H9 (cell line): ENCODE measurements at regions not wholly inside any gene's neighbourhood (a gene's known extent, or its start where the extent isn't known, plus 50 kb on each side); places are given as distances from the start of the nearest gene placed in this dataset.

Experiments used
- DNase-seq: peaks from one replicate; pipeline ENCODE4 v3.0.0-alpha.2; 2017
- H2AFZ ChIP-seq: one replicate; pipeline ENCODE4 v1.6.1; 2013; ENCODE audit warnings: mild to moderate bottlenecking, low read length, control low read depth, moderate library complexity
- H2AK5ac ChIP-seq: 2 replicates; pipeline ENCODE4 v1.6.1; 2013; ENCODE audit warnings: low read length, control low read depth, mixed read lengths; ENCODE audit not compliant: insufficient read length
- H2BK120ac ChIP-seq: one replicate; pipeline ENCODE4 v1.6.1; 2013; ENCODE audit warnings: low read depth, mild to moderate bottlenecking, low read length, control low read depth, inconsistent platforms; ENCODE audit not compliant: poor library complexity, severe bottlenecking
- H2BK12ac ChIP-seq: 2 replicates; pipeline ENCODE4 v1.6.1; 2013; ENCODE audit warnings: low read length, control low read depth, mixed read lengths, low read depth; ENCODE audit not compliant: insufficient read length
- H2BK15ac ChIP-seq: 2 replicates; pipeline ENCODE4 v1.6.1; 2013; ENCODE audit warnings: low read depth, low read length, control low read depth
- H2BK20ac ChIP-seq: one replicate; pipeline ENCODE4 v1.6.1; 2013; ENCODE audit warnings: low read depth, mild to moderate bottlenecking, low read length, control low read depth, inconsistent platforms; ENCODE audit not compliant: poor library complexity, severe bottlenecking
- H2BK5ac ChIP-seq: 2 replicates; pipeline ENCODE4 v1.6.1; 2013; ENCODE audit warnings: low read length, control low read depth, mixed read lengths; ENCODE audit not compliant: insufficient read length
- H3K14ac ChIP-seq: 2 replicates; pipeline ENCODE4 v1.6.1; 2013; ENCODE audit warnings: low read length, control low read depth; ENCODE audit not compliant: insufficient read depth
- H3K18ac ChIP-seq: 2 replicates; pipeline ENCODE4 v1.6.1; 2013; ENCODE audit warnings: low read depth, mild to moderate bottlenecking, mixed read lengths, low read length, control low read depth; ENCODE audit not compliant: insufficient read length
- H3K23ac ChIP-seq: 2 replicates; pipeline ENCODE4 v1.6.1; 2013; ENCODE audit warnings: low read length, control low read depth, mixed read lengths, low read depth; ENCODE audit not compliant: insufficient read length
- H3K23me2 ChIP-seq: 2 replicates; pipeline ENCODE4 v1.6.1; 2013; ENCODE audit warnings: low read depth, mild to moderate bottlenecking, mixed read lengths, low read length, control low read depth; ENCODE audit not compliant: insufficient read length, poor library complexity, severe bottlenecking
- H3K27ac ChIP-seq: 2 replicates; pipeline ENCODE4 v1.5.1; 2013; ENCODE audit warnings: low read length, control low read depth, mixed read lengths, low read depth; ENCODE audit not compliant: insufficient read length
- H3K27me3 ChIP-seq: 2 replicates; pipeline ENCODE4 v1.6.1; 2013; ENCODE audit warnings: low read length, control low read depth, inconsistent platforms; ENCODE audit not compliant: insufficient read depth
- H3K4ac ChIP-seq: 2 replicates; pipeline ENCODE4 v1.6.1; 2013; ENCODE audit warnings: low read depth, mild to moderate bottlenecking, control low read depth, inconsistent platforms, low read length, moderate library complexity
- H3K4me1 ChIP-seq: 2 replicates; pipeline ENCODE4 v1.6.1; 2013; ENCODE audit warnings: low read length, control low read depth, inconsistent platforms; ENCODE audit not compliant: insufficient read depth
- H3K4me2 ChIP-seq: 2 replicates; pipeline ENCODE4 v1.6.1; 2013; ENCODE audit warnings: low read length, control low read depth, mixed read lengths; ENCODE audit not compliant: insufficient read length, insufficient read depth
- H3K56ac ChIP-seq: 2 replicates; pipeline ENCODE4 v1.6.1; 2013; ENCODE audit warnings: low read depth, mild to moderate bottlenecking, mixed read lengths, low read length, control low read depth; ENCODE audit not compliant: insufficient read length
- H3K79me1 ChIP-seq: 2 replicates; pipeline ENCODE4 v1.6.1; 2013; ENCODE audit warnings: low read depth, mild to moderate bottlenecking, moderate library complexity, low read length, control low read depth, inconsistent platforms; ENCODE audit not compliant: insufficient read depth, poor library complexity, severe bottlenecking
- H3K79me2 ChIP-seq: 2 replicates; pipeline ENCODE4 v1.6.1; 2013; ENCODE audit warnings: low read length, control low read depth, inconsistent platforms; ENCODE audit not compliant: insufficient read depth
- H3K9ac ChIP-seq: 2 replicates; pipeline ENCODE4 v1.6.1; 2013; ENCODE audit warnings: low read length, control low read depth, mixed read lengths; ENCODE audit not compliant: insufficient read length; ENCODE audit errors: extremely low read depth
- H3K9me3 ChIP-seq: one replicate; pipeline ENCODE4 v1.6.1; 2013; ENCODE audit warnings: low read depth, low read length, inconsistent platforms; ENCODE audit not compliant: control insufficient read depth
- H3T11ph ChIP-seq: one replicate; pipeline ENCODE4 v1.6.1; 2013; ENCODE audit warnings: mild to moderate bottlenecking, low read length, control low read depth, inconsistent platforms
- H4K20me1 ChIP-seq: one replicate; pipeline ENCODE4 v1.6.1; 2013; ENCODE audit not compliant: control insufficient read depth, insufficient read length, insufficient read depth
- H4K5ac ChIP-seq: 2 replicates; pipeline ENCODE4 v1.6.1; 2013; ENCODE audit warnings: low read depth, mild to moderate bottlenecking, mixed read lengths, low read length, control low read depth; ENCODE audit not compliant: insufficient read length
- H4K8ac ChIP-seq: replicated peaks from 2 replicates; pipeline ENCODE4 v1.6.1; 2013; ENCODE audit warnings: low read length, control low read depth, mixed read lengths, low read depth; ENCODE audit not compliant: insufficient read length
- H4K91ac ChIP-seq: 2 replicates; pipeline ENCODE4 v1.6.1; 2013; ENCODE audit warnings: low read depth, mild to moderate bottlenecking, moderate library complexity, mixed read lengths, low read length, control low read depth; ENCODE audit not compliant: insufficient read length
- H3K27ac Mint-ChIP-seq, 3 experiments: 2 replicates in 2 of 3; 3 replicates in 1 of 3; pipeline ENCODE4 v1.8.0; 2020 to 2021; ENCODE audit warnings: mixed read lengths in 3 of 3, mild to moderate bottlenecking in 1 of 3, moderate library complexity in 1 of 3
- H3K27me3 Mint-ChIP-seq: 2 replicates; pipeline ENCODE4 v1.8.0; 2021; ENCODE audit warnings: low read depth, mild to moderate bottlenecking, moderate library complexity, mixed read lengths
- H3K36me3 Mint-ChIP-seq, 3 experiments: 2 replicates in 2 of 3; 3 replicates in 1 of 3; pipeline ENCODE4 v1.8.0; 2020 to 2021; ENCODE audit warnings: low read depth in 3 of 3, mixed read lengths in 3 of 3; ENCODE audit not compliant: insufficient read depth in 1 of 3
- H3K4me1 Mint-ChIP-seq, 2 experiments: 2 replicates each; pipeline ENCODE4 v1.8.0; 2020; ENCODE audit warnings: mixed read lengths in 2 of 2
- H3K4me3 Mint-ChIP-seq, 2 experiments: 2 replicates in 1 of 2; 3 replicates in 1 of 2; pipeline ENCODE4 v1.8.0; 2020 to 2021; ENCODE audit warnings: mild to moderate bottlenecking in 2 of 2, mixed read lengths in 2 of 2, moderate library complexity in 1 of 2
- H3K9me3 Mint-ChIP-seq, 2 experiments: 2 replicates in 1 of 2; 3 replicates in 1 of 2; pipeline ENCODE4 v1.8.0; 2020; ENCODE audit warnings: mild to moderate bottlenecking in 2 of 2, mixed read lengths in 2 of 2, moderate library complexity in 1 of 2
- CTCF ChIP-seq: fragments of 200-600 bp; sonication (generic); conservative IDR thresholded peaks from 3 replicates; pipeline ENCODE4 v1.8.0; 2021; ENCODE audit warnings: antibody characterized with exemption, mild to moderate bottlenecking
- WGBS: extraction: QIAGEN DNeasy Blood & Tissue Kit; methylation state at CpG from one replicate; pipeline ENCODE4 v1.1.7; 2013; ENCODE audit warnings: missing lambda C conversion rate, low lambda C conversion rate, mixed read lengths; ENCODE audit not compliant: insufficient read length; ENCODE audit errors: extremely low coverage; 5-methylcytosine and 5-hydroxymethylcytosine counted together

GRCh38 chr1:214880956-214881355 is 201.6 kb upstream of the KCNK2 start:
- H3K27me3 ChIP-seq = no peaks in the 10 kb centered on the region
- H3K4me1 Mint-ChIP-seq = no peaks in the 10 kb centered on the region
- H3K79me2 ChIP-seq = no peaks in the 10 kb centered on the region
- TF ChIP-seq CTCF = no peak
- peaks cover 0 to 2% of the 10 kb centered on the region in 2 experiments; a peak in 2 of 5 replicates for H3K9me3 Mint-ChIP-seq
- H3K27ac ChIP-seq = no peak overlapping the region
- no peaks in the 10 kb centered on the region for H3K79me1 ChIP-seq
- no peak overlapping the region for H3K23ac ChIP-seq
- H3K9ac ChIP-seq = no peak overlapping the region
- no peaks in the 10 kb centered on the region for H3K23me2 ChIP-seq
- H4K91ac ChIP-seq = no peak overlapping the region
- no peak overlapping the region for H4K8ac ChIP-seq
- H3K36me3 Mint-ChIP-seq = no peaks in the 10 kb centered on the region
- no peak overlapping the region for H2AK5ac ChIP-seq
- no CpG with 5 or more reads among the region's 5 CpGs for WGBS
- H4K20me1 ChIP-seq = no peaks in the 10 kb centered on the region
- no peak overlapping the region for H2AFZ ChIP-seq
- H3K14ac ChIP-seq = no peak overlapping the region
- no peak overlapping the region for H3K4ac ChIP-seq
- no peak overlapping the region for H2BK120ac ChIP-seq
- no peaks in the 10 kb centered on the region for H3K27me3 Mint-ChIP-seq
- H3K27ac Mint-ChIP-seq = no peak overlapping the region
- no peak overlapping the region for H4K5ac ChIP-seq
- no peak overlapping the region for H3T11ph ChIP-seq
- H3K56ac ChIP-seq = no peak overlapping the region
- no peak for DNase-seq
- H2BK12ac ChIP-seq = no peak overlapping the region
- no peak overlapping the region for H2BK20ac ChIP-seq
- H3K9me3 ChIP-seq = no peaks in the 10 kb centered on the region
- no peak overlapping the region for H3K4me3 Mint-ChIP-seq
- no peak overlapping the region for H2BK15ac ChIP-seq
- H3K4me2 ChIP-seq = no peak overlapping the region
- H3K4me1 ChIP-seq = no peaks in the 10 kb centered on the region
- no peak overlapping the region for H2BK5ac ChIP-seq
- H3K18ac ChIP-seq = no peak overlapping the region
